ENCODE measurements at regions not wholly inside any gene's neighbourhood (a gene's known extent, or its start where the extent isn't known, plus 50 kb on each side); places are given as distances from the start of the nearest gene placed in this dataset.
A peak's percentile ranks its signal among the peaks of the same experiment; 100 is the strongest.

GRCh38 chr1:227450489-227450888, 112.9 kb upstream of the ZNF678 start:
- no peak for DNase-seq (ENCODE audit: low spot score)

GRCh38 chr1:227449741-227450441, 113.5 kb upstream of the ZNF678 start:
- no peak for DNase-seq (ENCODE audit: low spot score)

GRCh38 chr1:227449051-227449450, 114.3 kb upstream of the ZNF678 start:
- DNase-seq (ENCODE audit: low spot score), result peak; percentile 28

GRCh38 chr1:227447531-227447990, 115.8 kb upstream of the ZNF678 start:
- no peak for DNase-seq (ENCODE audit: low spot score)

GRCh38 chr1:227445746-227446145, 117.6 kb upstream of the ZNF678 start:
- DNase-seq (ENCODE audit: low spot score), result no peak

GRCh38 chr1:227445092-227445674, 118.2 kb upstream of the ZNF678 start:
- no peak for DNase-seq (ENCODE audit: low spot score)

- DNase-seq (ENCODE audit: low spot score), result no peak
These were observed 121.9 kb upstream of the CDC42BPA start for GRCh38 chr1:227440182-227440581.

- peak; percentile 86 for DNase-seq (ENCODE audit: low spot score)
These were observed 119.3 kb upstream of the CDC42BPA start for GRCh38 chr1:227437495-227438008.

- DNase-seq (ENCODE audit: low spot score), result no peak
These were observed 116.6 kb upstream of the CDC42BPA start for GRCh38 chr1:227434808-227435444.

- DNase-seq (ENCODE audit: low spot score), result no peak
These were observed 115.5 kb upstream of the CDC42BPA start for GRCh38 chr1:227433663-227434341.

- DNase-seq (ENCODE audit: low spot score), result no peak
These were observed 114.7 kb upstream of the CDC42BPA start for GRCh38 chr1:227432981-227433380.

- DNase-seq (ENCODE audit: low spot score), result no peak
These were observed 113.9 kb upstream of the CDC42BPA start for GRCh38 chr1:227432181-227432535.

GRCh38 chr1:227429447-227430359, 111.4 kb upstream of the CDC42BPA start:
- no peak for DNase-seq (ENCODE audit: low spot score)

- DNase-seq (ENCODE audit: low spot score), result no peak
These were observed 110.5 kb upstream of the CDC42BPA start for GRCh38 chr1:227428803-227429202.

GRCh38 chr1:227427411-227427810, 109.1 kb upstream of the CDC42BPA start:
- no peak for DNase-seq (ENCODE audit: low spot score)

GRCh38 chr1:227424953-227425352, 106.7 kb upstream of the CDC42BPA start:
- no peak for DNase-seq (ENCODE audit: low spot score)

GRCh38 chr1:227424159-227424680, 105.9 kb upstream of the CDC42BPA start:
- DNase-seq (ENCODE audit: low spot score), result no peak

GRCh38 chr1:227422581-227422980, 104.3 kb upstream of the CDC42BPA start:
- DNase-seq (ENCODE audit: low spot score), result no peak

- no peak for DNase-seq (ENCODE audit: low spot score)
These were observed 101.9 kb upstream of the CDC42BPA start for GRCh38 chr1:227420147-227420546.

GRCh38 chr1:227417756-227418480, 99.6 kb upstream of the CDC42BPA start:
- DNase-seq (ENCODE audit: low spot score), result no peak
